ENCODE measurements at regions not wholly inside any gene's neighbourhood (a gene's known extent, or its start where the extent isn't known, plus 50 kb on each side); places are given as distances from the start of the nearest gene placed in this dataset.

DNA sequence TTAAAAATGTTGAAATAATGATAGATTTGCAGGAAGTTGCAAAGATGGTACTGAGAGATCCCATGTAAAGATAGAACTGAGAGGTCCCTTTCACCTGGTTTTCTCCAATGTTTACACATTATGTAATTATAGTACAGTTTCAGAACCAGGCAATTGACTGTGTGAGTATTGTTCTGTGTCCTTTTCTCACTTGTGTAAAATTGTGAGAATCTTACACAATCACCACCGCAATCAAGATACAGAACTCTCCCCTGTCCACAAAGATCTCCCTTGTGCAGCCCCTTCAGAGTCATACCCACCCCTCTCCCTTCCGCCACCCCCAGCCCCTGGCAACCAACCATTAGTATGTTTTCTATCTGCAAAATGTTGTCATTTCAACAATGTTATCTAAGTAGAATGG lies 119.8 kb upstream of the NAV2 start:
- TF ChIP-seq EZH2 (IDR thresholded peaks at IDR 0.05), result no peak
- no peak for TF ChIP-seq POLR2AphosphoS5 (IDR thresholded peaks at IDR 0.05; ENCODE audit: borderline replicate concordance, low read depth, low read length)
- TF ChIP-seq FOXP2 (optimal IDR thresholded peaks at IDR 0.05; ENCODE audit: control extremely low read depth, extremely low read length, insufficient read depth), result no peak
